T47D (cell line): ENCODE measurements at regions not wholly inside any gene's neighbourhood (a gene's known extent, or its start where the extent isn't known, plus 50 kb on each side); places are given as distances from the start of the nearest gene placed in this dataset.
"Not testable (repeated sequence)": the region's sequence is repeated elsewhere in the genome, so short reads cannot be mapped to it uniquely, and the experiment has no call there.

ENCODE experiments used
- DNase-seq, 2 experiments: peaks; one replicate each; pipeline versions ENCODE4 v3.0.0 to v3.0.0-alpha.2; 2011 to 2012; ENCODE audit warnings: low read depth in 1 of 2, low spot score in 1 of 2
- JUND ChIP-seq: IDR thresholded peaks from 2 replicates; pipeline ENCODE4 v1.6.1; 2012; ENCODE audit warnings: low read depth
- in situ Hi-C: cut with HindIII; loops from 2 replicates; pipeline ENCODE4 v1.10.0; 2016; ENCODE audit warnings: low sequenced_read_pairs, low pct_unique_long_range_greater_than_20kb

GRCh38 chr13:90808838-90809237, 538.6 kb upstream of the MIR17HG start:
- in situ Hi-C loops: no loop called here
- no peak for DNase-seq
- no peak for TF ChIP-seq JUND

GRCh38 chr13:90824032-90824431, 523.5 kb upstream of the MIR17HG start:
- in situ Hi-C loops: no loop called here
- TF ChIP-seq JUND: no peak
- DNase-seq: peak in 1 of 2 experiments; percentile 17

GRCh38 chr13:90826688-90827087, 520.8 kb upstream of the MIR17HG start:
- DNase-seq: no peak
- no peak for TF ChIP-seq JUND
- in situ Hi-C loops: no loop called here

GRCh38 chr13:90830782-90831181, 516.7 kb upstream of the MIR17HG start:
- in situ Hi-C loops: no loop called here
- no peak for DNase-seq
- TF ChIP-seq JUND: no peak

- in situ Hi-C loops: no loop called here
- no peak for TF ChIP-seq JUND
- no peak for DNase-seq
Measured at GRCh38 chr13:90833951-90834350, 513.5 kb upstream of the MIR17HG start.

GRCh38 chr13:90834700-90835099, 512.8 kb upstream of the MIR17HG start:
- DNase-seq: no peak
- in situ Hi-C loops: no loop called here
- TF ChIP-seq JUND: no peak

- no peak for DNase-seq
- in situ Hi-C loops: no loop called here
- no peak for TF ChIP-seq JUND
Measured at GRCh38 chr13:90835826-90836225, 511.7 kb upstream of the MIR17HG start.

- peak in 1 of 2 experiments; percentile 74 for DNase-seq
- in situ Hi-C loops: no loop called here
- TF ChIP-seq JUND: peak; percentile 96
Measured at GRCh38 chr13:90838317-90838960, 509.0 kb upstream of the MIR17HG start.

- TF ChIP-seq JUND: peak; percentile 87
- DNase-seq: peak; percentile 12 to 88
- in situ Hi-C loops: no loop called here
Measured at GRCh38 chr13:90839061-90839460, 508.4 kb upstream of the MIR17HG start.

- in situ Hi-C loops: no loop called here
- no peak for TF ChIP-seq JUND
- peak in 1 of 2 experiments; percentile 67 for DNase-seq
Measured at GRCh38 chr13:90846936-90847335, 500.6 kb upstream of the MIR17HG start.

GRCh38 chr13:90853666-90854065, 493.8 kb upstream of the MIR17HG start:
- in situ Hi-C loops, DNase-seq: not testable (repeated sequence)

- no peak for DNase-seq
- TF ChIP-seq JUND: no peak
- in situ Hi-C loops: no loop called here
Measured at GRCh38 chr13:90857921-90858320, 489.6 kb upstream of the MIR17HG start.

GRCh38 chr13:90866006-90866405, 481.5 kb upstream of the MIR17HG start:
- TF ChIP-seq JUND: no peak
- in situ Hi-C loops: no loop called here
- no peak for DNase-seq

- peak; percentile 1 to 83 for DNase-seq
- in situ Hi-C loops: no loop called here
- no peak for TF ChIP-seq JUND
Measured at GRCh38 chr13:90867336-90867683, 480.2 kb upstream of the MIR17HG start.
